ENCODE measurements at regions not wholly inside any gene's neighbourhood (a gene's known extent, or its start where the extent isn't known, plus 50 kb on each side); places are given as distances from the start of the nearest gene placed in this dataset.

- no peak for TF ChIP-seq POLR2A (IDR thresholded peaks at IDR 0.05; ENCODE audit: low read depth, low read length)
- TF ChIP-seq POLR2AphosphoS5 (IDR thresholded peaks at IDR 0.05; ENCODE audit: low read depth, low read length) = no peak
- TF ChIP-seq TAF1 (IDR thresholded peaks at IDR 0.05; ENCODE audit: borderline replicate concordance, low read depth, low read length) = no peak
Measured at GRCh38 chr15:60272623-60273022, 125.2 kb downstream of the ANXA2 start.
